ENCODE measurements at regions not wholly inside any gene's neighbourhood (a gene's known extent, or its start where the extent isn't known, plus 50 kb on each side); places are given as distances from the start of the nearest gene placed in this dataset.

GRCh38 chr10:25117757-25118156, 57.0 kb upstream of the GPR158 start:
- TF ChIP-seq POLR2A (IDR thresholded peaks at IDR 0.05) (no peak), CTCF (IDR thresholded peaks at IDR 0.05) (no peak)

Measured in esophagus squamous epithelium (tissue), 4 donors.